Right atrium auricular region (tissue), 2 donors: ENCODE measurements at regions not wholly inside any gene's neighbourhood (a gene's known extent, or its start where the extent isn't known, plus 50 kb on each side); places are given as distances from the start of the nearest gene placed in this dataset.
"Not testable (repeated sequence)": the region's sequence is repeated elsewhere in the genome, so short reads cannot be mapped to it uniquely, and the experiment has no call there.

Experiments used
- DNase-seq: peaks from one replicate; pipeline ENCODE4 v3.0.0-alpha.2; 2019; ENCODE audit warnings: low spot score
- H3K27ac ChIP-seq, 2 donors: fragments of 200-600 bp; sonication (generic); 1 replicate in 1 of 2; 2 replicates in 1 of 2; pipeline ENCODE4 v1.5.1; 2016 to 2019
- H3K27me3 ChIP-seq, 2 donors: fragments of 200-600 bp; sonication (generic); one replicate each; pipeline versions ENCODE4 v1.5.1 to v1.6.0; 2017 to 2019
- H3K36me3 ChIP-seq: fragments of 200-600 bp; sonication (generic); one replicate; pipeline ENCODE4 v1.5.1; 2016
- H3K4me1 ChIP-seq, 2 donors: fragments of 200-600 bp; sonication (generic); one replicate each; pipeline versions ENCODE4 v1.5.1 to v1.6.0; 2017 to 2019
- H3K4me3 ChIP-seq, 2 donors: fragments of 200-600 bp; sonication (generic); 1 replicate in 1 of 2; 2 replicates in 1 of 2; pipeline ENCODE4 v1.5.1; 2017 to 2019; ENCODE audit warnings: mild to moderate bottlenecking in 1 of 2, moderate library complexity in 1 of 2
- H3K9me3 ChIP-seq, 2 donors: fragments of 200-600 bp; sonication (generic); one replicate each; pipeline ENCODE4 v1.5.1; 2019
- CTCF ChIP-seq, 2 donors: fragments of 200-600 bp; sonication (generic); IDR thresholded peaks; one replicate each; pipeline ENCODE4 v1.5.1; 2019; ENCODE audit warnings: antibody characterized with exemption in 2 of 2

- H3K27ac ChIP-seq = no peak overlapping the region
- no peaks in the 10 kb centered on the region for H3K27me3 ChIP-seq
- no peak for DNase-seq
- no peaks in the 10 kb centered on the region for H3K36me3 ChIP-seq
- H3K4me1 ChIP-seq = no peaks in the 10 kb centered on the region
- no peaks in the 10 kb centered on the region for H3K9me3 ChIP-seq
- TF ChIP-seq CTCF (IDR thresholded peaks at IDR 0.05) = no peak
- no peak overlapping the region for H3K4me3 ChIP-seq
Measured at GRCh38 chr10:30172091-30172490, 112.7 kb upstream of the JCAD start.

DNA sequence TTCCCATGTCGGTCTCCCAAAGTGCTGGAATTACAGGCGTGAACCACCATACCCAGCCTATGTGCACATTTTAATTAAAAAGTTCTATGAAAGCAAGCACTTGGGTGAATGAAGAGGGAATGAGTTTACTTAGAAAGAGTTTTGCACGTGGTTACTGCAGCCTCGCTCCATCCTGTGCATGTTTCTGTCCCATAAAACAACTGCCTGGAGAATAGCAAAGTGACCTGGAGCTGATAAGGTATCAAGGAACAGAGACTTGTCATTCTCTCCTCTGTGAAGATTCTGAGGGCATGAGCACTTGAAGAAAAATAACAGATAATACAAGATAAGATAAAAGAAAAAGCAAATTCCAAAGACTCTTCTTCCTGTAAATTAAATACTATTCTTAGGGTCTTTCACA, 112.2 kb upstream of the JCAD start:
- no peaks in the 10 kb centered on the region for H3K9me3 ChIP-seq
- H3K4me3 ChIP-seq = no peak overlapping the region
- no peaks in the 10 kb centered on the region for H3K27me3 ChIP-seq
- DNase-seq = no peak
- H3K27ac ChIP-seq = no peak overlapping the region
- no peak for TF ChIP-seq CTCF (IDR thresholded peaks at IDR 0.05)
- no peaks in the 10 kb centered on the region for H3K36me3 ChIP-seq
- H3K4me1 ChIP-seq = no peaks in the 10 kb centered on the region

- H3K27me3 ChIP-seq = no peaks in the 10 kb centered on the region
- no peak for DNase-seq
- H3K9me3 ChIP-seq = no peaks in the 10 kb centered on the region
- no peak overlapping the region for H3K4me3 ChIP-seq
- H3K4me1 ChIP-seq = no peaks in the 10 kb centered on the region
- H3K27ac ChIP-seq = no peak overlapping the region
- no peak for TF ChIP-seq CTCF (IDR thresholded peaks at IDR 0.05)
- H3K36me3 ChIP-seq = no peaks in the 10 kb centered on the region
Measured at GRCh38 chr10:30170814-30171213, 111.4 kb upstream of the JCAD start.

GRCh38 chr10:30170146-30170545, 110.8 kb upstream of the JCAD start:
- H3K36me3 ChIP-seq = no peaks in the 10 kb centered on the region
- H3K27ac ChIP-seq = no peak overlapping the region
- TF ChIP-seq CTCF (IDR thresholded peaks at IDR 0.05) = no peak
- H3K27me3 ChIP-seq = no peaks in the 10 kb centered on the region
- no peaks in the 10 kb centered on the region for H3K4me1 ChIP-seq
- H3K9me3 ChIP-seq = no peaks in the 10 kb centered on the region
- no peak overlapping the region for H3K4me3 ChIP-seq
- no peak for DNase-seq

DNA sequence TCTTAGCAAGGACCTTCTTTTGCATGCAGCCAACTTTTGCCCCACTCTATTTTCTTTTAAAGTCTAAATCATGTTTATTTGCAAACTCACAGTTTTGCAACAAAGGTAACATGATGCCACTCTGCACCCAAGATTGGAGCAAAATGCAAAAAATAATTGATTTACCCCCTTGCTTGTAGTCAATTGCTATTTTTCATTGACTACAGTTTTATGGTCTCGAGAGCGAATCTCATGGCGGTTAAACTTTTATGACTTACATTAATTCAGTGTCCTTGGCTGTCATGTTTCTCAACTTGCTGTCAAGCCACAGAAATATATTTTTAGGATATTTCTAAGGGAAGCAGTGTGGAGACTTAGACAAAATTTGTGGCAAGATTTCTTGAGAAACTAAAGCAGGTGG, 110.0 kb upstream of the JCAD start:
- Histone ChIP-seq H3K27ac (no peak overlapping the region), H3K4me1 (no peaks in the 10 kb centered on the region), H3K4me3 (no peak overlapping the region), H3K36me3 (no peaks in the 10 kb centered on the region), H3K9me3 (no peaks in the 10 kb centered on the region), H3K27me3 (no peaks in the 10 kb centered on the region)
- no peak for DNase-seq
- no peak for TF ChIP-seq CTCF (IDR thresholded peaks at IDR 0.05)

- no peak overlapping the region for H3K4me3 ChIP-seq
- no peaks in the 10 kb centered on the region for H3K27me3 ChIP-seq
- no peak for TF ChIP-seq CTCF (IDR thresholded peaks at IDR 0.05)
- H3K4me1 ChIP-seq = no peaks in the 10 kb centered on the region
- no peak for DNase-seq
- no peak overlapping the region for H3K27ac ChIP-seq
- H3K36me3 ChIP-seq = no peaks in the 10 kb centered on the region
- H3K9me3 ChIP-seq = no peaks in the 10 kb centered on the region
Measured at GRCh38 chr10:30166929-30167328, 107.5 kb upstream of the JCAD start.

DNA sequence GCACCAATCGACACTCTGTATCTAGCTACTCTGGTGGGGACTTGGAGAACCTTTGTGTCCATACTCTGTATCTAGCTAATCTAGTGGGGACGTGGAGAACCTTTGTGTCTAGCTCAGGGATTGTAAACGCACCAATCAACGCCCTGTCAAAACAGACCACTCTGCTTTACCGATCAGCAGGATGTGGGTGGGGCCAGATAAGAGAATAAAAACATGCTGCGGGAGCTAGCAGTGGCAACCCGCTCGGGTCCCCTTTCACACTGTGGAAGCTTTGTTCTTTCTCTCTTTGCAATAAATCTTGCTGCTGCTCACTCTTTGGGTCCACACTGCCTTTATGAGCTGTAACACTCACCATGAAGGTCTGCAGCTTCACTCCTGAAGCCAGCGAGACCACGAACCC, 104.0 kb upstream of the JCAD start:
- not testable (repeated sequence) for DNase-seq, H3K4me3 ChIP-seq, H3K36me3 ChIP-seq, H3K27ac ChIP-seq, H3K27me3 ChIP-seq, H3K9me3 ChIP-seq, H3K4me1 ChIP-seq

DNA sequence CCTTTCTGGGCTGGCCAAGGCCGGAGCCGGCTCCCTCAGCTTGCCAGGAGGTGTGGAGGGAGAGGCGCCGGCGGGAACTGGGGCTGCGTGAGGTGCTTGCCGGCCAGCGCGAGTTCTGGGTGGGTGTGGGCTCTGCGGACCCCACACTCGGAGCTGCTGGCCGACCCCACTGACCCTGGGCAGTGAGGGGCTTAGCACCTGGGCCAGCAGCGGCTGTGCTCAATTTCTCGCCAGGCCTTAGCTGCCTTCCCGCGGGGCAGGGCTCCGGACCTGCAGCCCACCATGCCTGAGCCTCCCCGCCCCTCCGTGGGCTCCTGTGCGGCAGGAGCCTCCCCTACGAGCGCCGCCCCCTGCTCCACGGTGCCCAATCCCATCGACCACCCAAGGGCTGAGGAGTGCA, 103.4 kb upstream of the JCAD start:
- not testable (repeated sequence) for H3K4me3 ChIP-seq, H3K27ac ChIP-seq, H3K36me3 ChIP-seq, H3K4me1 ChIP-seq, DNase-seq, H3K9me3 ChIP-seq, H3K27me3 ChIP-seq
